Cardiac muscle cell (in vitro differentiated cells and primary cell): ENCODE measurements at regions not wholly inside any gene's neighbourhood (a gene's known extent, or its start where the extent isn't known, plus 50 kb on each side); places are given as distances from the start of the nearest gene placed in this dataset.

Experiments
- DNase-seq, 2 donors: peaks; one replicate each; pipeline versions ENCODE4 v3.0.0 to v3.0.0-alpha.2; 2010 to 2017; ENCODE audit warnings: low read depth in 1 of 2, low spot score in 1 of 2
- H3K27ac ChIP-seq: fragments of 200-600 bp; sonication (generic); 2 replicates; pipeline ENCODE4 v1.5.1; 2016
- H3K27me3 ChIP-seq: fragments of 200-600 bp; sonication (generic); 2 replicates; pipeline ENCODE4 v1.6.0; 2016; ENCODE audit warnings: control low read depth
- H3K36me3 ChIP-seq: fragments of 200-600 bp; sonication (generic); 2 replicates; pipeline ENCODE4 v1.5.1; 2016; ENCODE audit warnings: control low read depth
- H3K4me1 ChIP-seq: fragments of 200-600 bp; sonication (generic); 2 replicates; pipeline ENCODE4 v1.8.1; 2017; ENCODE audit warnings: low read depth, mild to moderate bottlenecking, mixed run types
- H3K4me3 ChIP-seq: fragments of 200-600 bp; sonication (generic); 2 replicates; pipeline ENCODE4 v1.5.1; 2016; ENCODE audit warnings: mild to moderate bottlenecking
- H3K9me3 ChIP-seq: fragments of 200-600 bp; sonication (generic); 2 replicates; pipeline ENCODE4 v1.5.1; 2017; ENCODE audit warnings: low read depth, mild to moderate bottlenecking, control low read depth
- CTCF ChIP-seq: IDR thresholded peaks from 2 replicates; pipeline ENCODE4 v1.5.1; 2012; ENCODE audit warnings: low read depth, mild to moderate bottlenecking, low read length

- no peak for TF ChIP-seq CTCF
- Histone ChIP-seq H3K4me3 (no peak overlapping the region), H3K27ac (no peak overlapping the region), H3K9me3 (no peaks in the 10 kb centered on the region), H3K36me3 (no peaks in the 10 kb centered on the region), H3K27me3 (no peaks in the 10 kb centered on the region), H3K4me1 (no peaks in the 10 kb centered on the region)
- DNase-seq, result peak in 1 of 2 donors; percentile 94
Measured at GRCh38 chr6:71473926-71474325, 185.3 kb downstream of the OGFRL1 start.

- DNase-seq, result no peak
- no peaks in the 10 kb centered on the region for H3K9me3 ChIP-seq
- no peak overlapping the region for H3K4me3 ChIP-seq
- no peaks in the 10 kb centered on the region for H3K27me3 ChIP-seq
- H3K4me1 ChIP-seq, result no peaks in the 10 kb centered on the region
- no peak overlapping the region for H3K27ac ChIP-seq
- no peak for TF ChIP-seq CTCF
- H3K36me3 ChIP-seq, result no peaks in the 10 kb centered on the region
Measured at GRCh38 chr6:71474942-71475341, 186.3 kb downstream of the OGFRL1 start.

GRCh38 chr6:71476371-71476770, 187.8 kb downstream of the OGFRL1 start:
- no peak overlapping the region for H3K27ac ChIP-seq
- no peaks in the 10 kb centered on the region for H3K4me1 ChIP-seq
- no peaks in the 10 kb centered on the region for H3K9me3 ChIP-seq
- no peak for TF ChIP-seq CTCF
- no peak overlapping the region for H3K4me3 ChIP-seq
- H3K27me3 ChIP-seq, result no peaks in the 10 kb centered on the region
- DNase-seq, result no peak
- no peaks in the 10 kb centered on the region for H3K36me3 ChIP-seq

- H3K27ac ChIP-seq, result no peak overlapping the region
Measured at GRCh38 chr6:71476872-71477271, 188.3 kb downstream of the OGFRL1 start.

GRCh38 chr6:71478834-71479541, 190.4 kb downstream of the OGFRL1 start:
- Histone ChIP-seq H3K9me3 (no peaks in the 10 kb centered on the region), H3K36me3 (no peaks in the 10 kb centered on the region), H3K4me1 (no peaks in the 10 kb centered on the region), H3K27ac (no peak overlapping the region), H3K4me3 (no peak overlapping the region), H3K27me3 (no peaks in the 10 kb centered on the region)
- no peak for TF ChIP-seq CTCF
- DNase-seq, result peak in 1 of 2 donors; percentile 97

More at GRCh38 chr6:71476872-71477271, 188.3 kb downstream of the OGFRL1 start:
- TF ChIP-seq CTCF, result no peak
- Histone ChIP-seq H3K4me1 (no peaks in the 10 kb centered on the region), H3K4me3 (no peak overlapping the region), H3K36me3 (no peaks in the 10 kb centered on the region), H3K9me3 (no peaks in the 10 kb centered on the region), H3K27me3 (no peaks in the 10 kb centered on the region)
- DNase-seq, result no peak
